Peyer's patch (tissue), 4 donors: ENCODE measurements at regions not wholly inside any gene's neighbourhood (a gene's known extent, or its start where the extent isn't known, plus 50 kb on each side); places are given as distances from the start of the nearest gene placed in this dataset.
"Not testable (repeated sequence)": the region's sequence is repeated elsewhere in the genome, so short reads cannot be mapped to it uniquely, and the experiment has no call there.

Source experiments
- DNase-seq, 3 donors: peaks; one replicate each; pipeline ENCODE4 v3.0.0-alpha.2; 2017 to 2019
- H3K27ac ChIP-seq, 4 donors: fragments of 200-600 bp; sonication (generic); one replicate each; pipeline ENCODE4 v1.5.1; 2016 to 2019
- H3K27me3 ChIP-seq, 2 donors: fragments of 200-600 bp; sonication (generic); one replicate each; pipeline ENCODE4 v1.5.1; 2019
- H3K36me3 ChIP-seq, 3 donors: fragments of 200-600 bp; sonication (generic); one replicate each; pipeline ENCODE4 v1.5.1; 2016 to 2019
- H3K4me1 ChIP-seq, 4 donors: fragments of 200-600 bp; sonication (generic); one replicate each; pipeline ENCODE4 v1.5.1; 2016 to 2019
- H3K4me3 ChIP-seq, 4 donors: fragments of 200-600 bp; sonication (generic); 1 replicate in 3 of 4; 2 replicates in 1 of 4; pipeline ENCODE4 v1.5.1; 2016 to 2019; ENCODE audit warnings: mild to moderate bottlenecking in 1 of 4
- H3K9me3 ChIP-seq, 4 donors: fragments of 200-600 bp; sonication (generic); one replicate each; pipeline ENCODE4 v1.5.1; 2016 to 2019; ENCODE audit warnings: mild to moderate bottlenecking in 1 of 4
- POLR2A ChIP-seq, 2 donors: fragments of 450-650 bp; IDR thresholded peaks; one replicate each; pipeline ENCODE4 v1.5.1; 2017; ENCODE audit warnings: antibody characterized with exemption in 2 of 2, mild to moderate bottlenecking in 2 of 2, moderate library complexity in 2 of 2
- TF ChIP-seq, protein P1 (sequence below), 6 experiments: fragments of 450-650 bp in 4 of 6; fragments of 200-600 bp in 2 of 6; sonication (generic) in 1 of 6; IDR thresholded peaks; one replicate each; pipeline ENCODE4 v1.5.1; 2017 to 2019; ENCODE audit warnings: antibody characterized with exemption in 6 of 6, mild to moderate bottlenecking in 3 of 6, moderate library complexity in 1 of 6

DNA sequence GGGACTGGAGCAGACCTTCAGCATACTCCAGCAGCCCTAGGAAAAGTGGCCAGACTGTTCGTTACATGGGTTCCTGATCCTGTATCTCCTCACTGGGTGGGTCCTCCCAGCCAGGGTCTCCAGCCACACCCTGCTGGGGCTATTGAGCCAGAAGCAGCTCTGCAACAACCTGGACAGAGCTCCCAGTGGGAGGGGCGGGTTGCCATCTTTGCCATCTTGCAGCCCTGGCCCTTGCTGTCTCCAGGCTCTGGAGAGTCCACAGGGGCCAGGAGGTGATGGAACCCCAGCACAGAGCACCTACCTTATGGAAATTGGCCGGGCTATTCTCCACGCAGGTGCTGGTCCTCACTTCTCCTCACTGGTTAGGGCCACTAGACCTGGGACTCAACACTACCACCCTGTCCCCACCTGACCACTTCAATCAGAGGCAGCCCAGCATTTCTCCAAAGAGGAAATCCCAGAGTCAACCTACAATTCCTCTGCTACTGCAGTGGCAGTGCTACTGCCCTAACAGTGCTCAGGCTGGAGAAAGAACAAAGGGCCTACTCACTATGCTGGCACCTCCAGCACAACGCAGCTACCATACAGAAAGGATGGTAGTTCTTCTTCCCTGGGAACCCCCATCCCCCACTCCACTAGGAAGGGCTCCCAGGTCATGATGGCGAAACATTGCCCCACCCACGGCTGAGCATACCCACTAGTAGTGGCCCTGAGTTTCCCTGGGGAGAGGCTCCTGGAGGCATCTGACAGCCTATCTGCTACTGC is 290.2 kb upstream of the NCAM1 start:
- TF ChIP-seq POLR2A (IDR thresholded peaks at IDR 0.05), result no peak
- TF ChIP-seq, protein P1, sequence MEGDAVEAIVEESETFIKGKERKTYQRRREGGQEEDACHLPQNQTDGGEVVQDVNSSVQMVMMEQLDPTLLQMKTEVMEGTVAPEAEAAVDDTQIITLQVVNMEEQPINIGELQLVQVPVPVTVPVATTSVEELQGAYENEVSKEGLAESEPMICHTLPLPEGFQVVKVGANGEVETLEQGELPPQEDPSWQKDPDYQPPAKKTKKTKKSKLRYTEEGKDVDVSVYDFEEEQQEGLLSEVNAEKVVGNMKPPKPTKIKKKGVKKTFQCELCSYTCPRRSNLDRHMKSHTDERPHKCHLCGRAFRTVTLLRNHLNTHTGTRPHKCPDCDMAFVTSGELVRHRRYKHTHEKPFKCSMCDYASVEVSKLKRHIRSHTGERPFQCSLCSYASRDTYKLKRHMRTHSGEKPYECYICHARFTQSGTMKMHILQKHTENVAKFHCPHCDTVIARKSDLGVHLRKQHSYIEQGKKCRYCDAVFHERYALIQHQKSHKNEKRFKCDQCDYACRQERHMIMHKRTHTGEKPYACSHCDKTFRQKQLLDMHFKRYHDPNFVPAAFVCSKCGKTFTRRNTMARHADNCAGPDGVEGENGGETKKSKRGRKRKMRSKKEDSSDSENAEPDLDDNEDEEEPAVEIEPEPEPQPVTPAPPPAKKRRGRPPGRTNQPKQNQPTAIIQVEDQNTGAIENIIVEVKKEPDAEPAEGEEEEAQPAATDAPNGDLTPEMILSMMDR (IDR thresholded peaks at IDR 0.05), result no peak
- H3K9me3 ChIP-seq, result no peaks in the 10 kb centered on the region
- H3K4me3 ChIP-seq, result no peak overlapping the region
- no peaks in the 10 kb centered on the region for H3K4me1 ChIP-seq
- H3K27ac ChIP-seq, result no peak overlapping the region
- DNase-seq, result no peak
- no peaks in the 10 kb centered on the region for H3K27me3 ChIP-seq
- no peaks in the 10 kb centered on the region for H3K36me3 ChIP-seq

DNA sequence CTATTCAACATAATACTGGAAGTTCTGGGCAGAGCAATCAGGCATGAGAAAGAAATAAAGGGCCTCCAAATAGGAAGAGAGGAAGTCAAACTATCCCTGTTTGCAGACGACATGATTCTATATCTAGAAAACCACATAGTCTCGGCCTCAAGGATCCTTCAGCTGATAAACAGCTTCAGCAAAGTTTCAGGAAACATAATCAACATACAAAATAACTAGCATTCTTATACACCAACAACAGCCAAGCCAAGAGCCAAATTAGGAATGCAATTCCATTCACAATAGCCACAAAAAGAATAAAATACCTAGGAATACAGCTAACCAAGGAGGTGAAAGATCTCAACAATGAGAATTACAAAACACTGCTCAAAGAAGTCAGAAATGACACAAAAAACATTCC is 287.8 kb upstream of the NCAM1 start:
- H3K4me3 ChIP-seq, DNase-seq, H3K27ac ChIP-seq, H3K36me3 ChIP-seq, H3K27me3 ChIP-seq, H3K4me1 ChIP-seq, H3K9me3 ChIP-seq: not testable (repeated sequence)

DNA sequence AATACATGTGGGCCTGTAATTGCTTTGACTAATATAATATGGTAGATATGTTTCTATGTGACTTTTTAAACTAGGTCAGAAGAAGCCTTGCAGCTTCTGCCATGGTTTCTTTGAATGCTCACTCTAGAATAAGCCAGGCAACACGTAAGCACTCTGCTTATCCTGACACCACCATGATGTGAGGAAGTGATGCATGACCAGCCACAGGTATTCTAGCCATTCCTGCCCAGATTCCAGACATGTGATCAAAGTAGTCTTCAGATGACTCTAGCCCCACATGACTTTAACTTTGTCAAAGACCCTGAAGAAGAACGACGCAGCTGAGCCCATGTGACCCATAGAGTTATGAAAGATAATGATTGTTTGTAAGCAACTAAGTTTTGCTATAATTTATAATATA is 276.1 kb upstream of the NCAM1 start:
- no peak for TF ChIP-seq POLR2A (IDR thresholded peaks at IDR 0.05)
- TF ChIP-seq, protein P1 (IDR thresholded peaks at IDR 0.05), result no peak
- H3K27me3 ChIP-seq, result no peaks in the 10 kb centered on the region
- no peak overlapping the region for H3K27ac ChIP-seq
- H3K4me1 ChIP-seq, result no peaks in the 10 kb centered on the region
- no peak for DNase-seq
- H3K9me3 ChIP-seq, result no peaks in the 10 kb centered on the region
- no peaks in the 10 kb centered on the region for H3K36me3 ChIP-seq
- H3K4me3 ChIP-seq, result no peak overlapping the region

DNA sequence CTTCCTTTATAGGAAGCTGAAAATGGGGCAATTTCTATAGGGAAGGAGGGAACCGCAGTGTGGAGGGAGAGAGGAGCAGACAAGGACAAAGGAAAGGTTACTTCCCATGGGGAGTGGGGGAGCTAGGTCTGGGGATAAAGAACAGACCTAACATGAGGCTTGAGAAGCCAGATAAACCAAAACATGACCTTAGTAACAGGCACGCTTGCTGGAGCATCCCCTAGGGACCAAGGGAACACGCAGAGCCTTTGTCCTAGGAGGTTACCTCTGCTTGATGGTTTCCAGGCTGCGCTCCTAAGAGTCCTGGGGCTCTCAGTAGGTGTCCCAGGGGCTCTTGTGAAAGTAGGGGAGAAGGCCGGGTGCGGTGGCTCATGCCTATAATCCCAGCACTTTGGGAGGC is 271.4 kb upstream of the NCAM1 start:
- Histone ChIP-seq H3K36me3 (no peaks in the 10 kb centered on the region), H3K27me3 (no peaks in the 10 kb centered on the region), H3K9me3 (no peaks in the 10 kb centered on the region), H3K27ac (no peak overlapping the region), H3K4me1 (no peaks in the 10 kb centered on the region), H3K4me3 (no peak overlapping the region)
- no peak for DNase-seq
- TF ChIP-seq POLR2A (IDR thresholded peaks at IDR 0.05), result no peak
- TF ChIP-seq, protein P1 (IDR thresholded peaks at IDR 0.05), result no peak

DNA sequence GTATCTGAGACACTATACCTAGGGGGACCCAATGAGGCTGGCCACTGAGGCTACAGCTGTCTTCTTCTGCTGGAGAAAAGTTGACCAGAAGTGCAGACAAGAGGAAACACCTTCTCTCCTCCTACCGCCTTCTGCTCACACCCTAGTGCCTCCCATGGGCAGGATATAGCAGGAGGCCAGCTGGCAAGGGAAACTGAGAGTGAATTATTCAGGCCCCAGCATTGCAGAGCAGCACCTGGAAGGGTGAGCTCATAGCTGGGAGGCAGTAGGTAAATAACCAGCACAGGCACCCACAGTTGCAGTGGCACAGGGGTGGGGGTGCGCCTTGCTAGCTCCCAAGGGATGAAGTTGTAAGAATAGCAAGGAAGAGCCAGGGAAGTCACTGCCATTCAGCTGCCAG is 267.4 kb upstream of the NCAM1 start:
- DNase-seq, result no peak
- TF ChIP-seq, protein P1 (IDR thresholded peaks at IDR 0.05), result no peak
- no peak for TF ChIP-seq POLR2A (IDR thresholded peaks at IDR 0.05)
- Histone ChIP-seq H3K27ac (no peak overlapping the region), H3K4me3 (no peak overlapping the region), H3K9me3 (no peaks in the 10 kb centered on the region), H3K27me3 (no peaks in the 10 kb centered on the region), H3K4me1 (no peaks in the 10 kb centered on the region), H3K36me3 (no peaks in the 10 kb centered on the region)

DNA sequence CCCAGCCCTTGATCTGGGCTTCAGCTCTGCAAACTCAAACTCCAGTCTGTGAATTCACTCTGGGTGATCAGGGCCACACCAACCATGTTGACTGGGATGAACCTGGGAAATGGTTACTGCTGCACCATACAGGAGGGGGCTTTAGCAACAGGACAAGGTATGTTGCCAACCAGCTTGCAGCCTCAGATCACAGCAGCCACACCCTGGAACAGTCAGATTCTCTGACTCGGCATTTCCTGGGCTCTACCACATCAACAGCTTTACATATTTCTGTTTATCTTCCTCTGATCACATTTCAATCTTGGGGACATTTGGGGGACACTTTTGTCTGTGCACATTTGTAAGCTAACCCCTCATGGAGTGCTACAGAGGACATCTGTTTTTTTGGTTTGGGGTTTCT is 267.0 kb upstream of the NCAM1 start:
- Histone ChIP-seq H3K36me3 (no peaks in the 10 kb centered on the region), H3K9me3 (no peaks in the 10 kb centered on the region), H3K27me3 (no peaks in the 10 kb centered on the region), H3K27ac (no peak overlapping the region), H3K4me1 (no peaks in the 10 kb centered on the region), H3K4me3 (no peak overlapping the region)
- DNase-seq, result no peak
- TF ChIP-seq, protein P1 (IDR thresholded peaks at IDR 0.05), result no peak
- no peak for TF ChIP-seq POLR2A (IDR thresholded peaks at IDR 0.05)
